GM19099 (cell line): ENCODE measurements at regions not wholly inside any gene's neighbourhood (a gene's known extent, or its start where the extent isn't known, plus 50 kb on each side); places are given as distances from the start of the nearest gene placed in this dataset.

ENCODE experiments used
- POLR2A ChIP-seq: IDR thresholded peaks from 3 replicates; pipeline ENCODE4 v1.6.1; 2011; ENCODE audit warnings: low read depth; ENCODE audit not compliant: insufficient read length; ENCODE audit errors: extremely low read depth

- no peak for TF ChIP-seq POLR2A
Observed at GRCh38 chr6:106035655-106036054, 50.5 kb upstream of the PRDM1 start.

- TF ChIP-seq POLR2A = no peak
Observed at GRCh38 chr6:106033806-106034205, 52.3 kb upstream of the PRDM1 start.

DNA sequence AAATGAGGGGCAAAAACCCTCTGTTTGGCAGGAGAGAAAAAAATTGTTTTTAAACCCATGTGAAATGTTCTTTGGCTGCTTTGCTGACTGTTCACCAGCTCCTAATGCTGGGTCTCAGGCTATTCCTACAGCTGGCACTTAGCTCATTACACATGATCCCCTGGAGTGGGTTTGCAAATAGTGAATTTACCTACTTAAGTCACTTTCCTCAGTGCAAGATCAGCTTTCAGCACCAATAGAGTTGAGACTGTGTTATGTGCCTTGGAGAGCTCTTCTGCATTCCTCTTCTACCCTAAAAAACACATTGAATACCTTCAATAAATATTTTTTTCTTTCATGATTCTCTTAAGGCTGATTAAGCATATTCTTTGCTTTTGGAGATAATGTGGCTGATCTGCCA, 58.4 kb upstream of the PRDM1 start:
- no peak for TF ChIP-seq POLR2A

GRCh38 chr6:106026748-106027715, 59.1 kb upstream of the PRDM1 start:
- TF ChIP-seq POLR2A = no peak

GRCh38 chr6:106025655-106026054, 60.5 kb upstream of the PRDM1 start:
- TF ChIP-seq POLR2A = no peak

DNA sequence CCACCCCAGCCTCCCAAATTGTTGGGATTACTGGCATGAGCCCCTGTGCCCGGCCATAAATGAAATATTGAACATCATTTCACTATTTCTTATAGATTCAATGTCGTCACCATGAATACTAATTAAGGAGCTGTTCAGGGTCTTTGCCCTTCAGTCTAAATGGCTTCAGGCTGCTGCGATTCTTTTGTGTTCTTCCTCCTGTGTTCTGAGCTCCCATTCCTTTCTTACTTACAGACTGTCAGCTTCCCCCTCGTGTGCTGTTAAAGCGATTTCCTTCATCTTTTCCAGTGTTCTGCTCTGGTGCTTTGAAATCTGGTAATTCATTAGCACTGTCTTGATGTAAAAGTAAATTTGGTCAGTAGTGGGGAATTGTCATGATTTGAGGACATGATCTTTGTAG, 63.3 kb upstream of the PRDM1 start:
- no peak for TF ChIP-seq POLR2A

- no peak for TF ChIP-seq POLR2A
Observed at GRCh38 chr6:106017454-106017853, 68.7 kb upstream of the PRDM1 start.

DNA sequence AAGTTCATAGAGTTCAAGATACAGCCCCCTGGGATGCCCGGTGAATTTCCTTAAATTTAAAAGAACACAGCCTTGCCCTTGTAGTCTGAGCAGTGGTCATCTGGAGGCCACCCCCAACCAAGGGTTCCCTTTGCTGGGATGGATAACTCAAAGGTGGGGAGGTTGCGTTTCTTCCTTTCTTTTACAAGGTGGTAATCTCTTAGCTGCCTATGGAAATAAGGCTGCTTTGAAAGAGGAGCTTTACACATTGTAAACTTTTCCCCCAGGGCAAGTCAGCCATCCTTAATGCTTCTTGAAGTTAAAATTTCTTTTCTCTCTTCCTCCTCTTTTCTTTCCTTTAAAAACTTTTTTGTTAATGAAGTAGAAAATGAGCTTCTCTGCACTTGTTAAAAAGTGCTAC, 71.2 kb upstream of the PRDM1 start:
- TF ChIP-seq POLR2A = no peak

DNA sequence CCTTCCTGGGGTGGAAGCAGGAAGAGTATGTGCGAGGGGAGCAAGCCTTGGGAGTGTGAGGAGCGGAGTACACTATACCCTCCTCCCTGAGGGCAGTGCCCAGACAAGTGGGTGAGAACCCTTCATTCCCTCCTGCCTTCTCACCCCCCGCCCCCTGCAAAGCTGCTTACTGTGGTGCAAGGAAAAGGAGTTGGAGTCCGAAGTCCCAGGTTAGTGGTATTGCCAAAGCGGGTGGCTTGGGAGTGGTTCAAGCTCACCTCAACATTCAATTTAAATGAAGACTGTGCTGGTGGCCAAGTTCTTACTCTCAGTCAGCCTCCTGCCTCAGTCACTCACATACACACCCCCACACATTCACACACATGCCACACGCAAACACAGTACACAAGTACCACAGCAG, 74.7 kb upstream of the PRDM1 start:
- no peak for TF ChIP-seq POLR2A

GRCh38 chr6:106005954-106006353, 80.2 kb upstream of the PRDM1 start:
- TF ChIP-seq POLR2A = no peak

DNA sequence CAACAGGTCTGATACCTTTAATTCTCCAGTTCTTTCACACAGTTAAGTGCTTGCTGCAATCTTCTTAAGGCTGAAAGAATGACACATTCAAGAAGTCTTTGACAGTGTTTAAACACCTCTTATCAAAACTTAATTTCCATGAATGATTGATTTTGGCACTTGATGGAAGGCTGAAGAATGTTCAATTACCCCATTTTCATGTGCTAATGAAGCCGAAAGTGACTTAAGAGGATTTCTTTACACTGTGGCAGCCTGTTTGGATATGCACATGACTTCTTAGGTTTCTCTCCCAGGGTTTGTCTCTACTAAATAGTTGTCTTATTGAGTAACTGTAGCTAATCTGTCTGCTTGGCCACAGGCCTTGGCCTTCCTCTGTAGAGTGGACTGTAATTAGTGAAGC, 81.1 kb upstream of the PRDM1 start:
- no peak for TF ChIP-seq POLR2A

DNA sequence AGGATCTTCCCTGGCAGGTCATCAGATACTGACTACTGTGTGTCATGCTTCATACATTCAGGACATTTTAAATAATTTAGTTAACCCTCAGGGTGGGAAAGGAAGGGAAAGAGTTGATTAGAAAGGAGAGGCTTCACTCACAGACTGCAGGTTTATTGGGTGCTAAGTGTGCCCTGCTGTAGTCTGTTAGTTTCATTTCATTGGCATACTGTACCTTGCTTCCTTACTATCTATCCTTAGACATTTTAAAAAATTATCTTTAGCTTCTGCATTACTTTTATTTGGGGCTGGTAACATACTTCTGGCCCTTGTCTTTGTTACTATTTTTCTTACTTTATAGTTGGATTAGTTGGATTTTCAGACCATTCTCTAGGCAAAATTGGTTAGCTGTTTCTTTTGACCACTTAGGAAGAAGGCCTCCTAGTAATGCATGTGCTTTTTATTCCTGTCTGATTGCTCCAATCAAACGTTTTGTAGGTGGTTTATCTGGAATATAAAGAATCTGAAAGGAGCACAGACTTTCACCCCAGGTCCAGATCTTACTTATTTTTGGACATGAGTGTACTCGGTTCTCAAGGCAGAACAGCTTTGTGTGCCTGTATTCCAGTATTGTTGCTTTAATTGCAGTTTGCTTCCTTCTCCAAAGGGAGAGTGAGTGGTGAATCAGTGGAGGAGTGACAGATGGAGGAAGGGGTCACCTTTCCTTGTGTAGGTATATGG, 82.7 kb upstream of the PRDM1 start:
- no peak for TF ChIP-seq POLR2A

DNA sequence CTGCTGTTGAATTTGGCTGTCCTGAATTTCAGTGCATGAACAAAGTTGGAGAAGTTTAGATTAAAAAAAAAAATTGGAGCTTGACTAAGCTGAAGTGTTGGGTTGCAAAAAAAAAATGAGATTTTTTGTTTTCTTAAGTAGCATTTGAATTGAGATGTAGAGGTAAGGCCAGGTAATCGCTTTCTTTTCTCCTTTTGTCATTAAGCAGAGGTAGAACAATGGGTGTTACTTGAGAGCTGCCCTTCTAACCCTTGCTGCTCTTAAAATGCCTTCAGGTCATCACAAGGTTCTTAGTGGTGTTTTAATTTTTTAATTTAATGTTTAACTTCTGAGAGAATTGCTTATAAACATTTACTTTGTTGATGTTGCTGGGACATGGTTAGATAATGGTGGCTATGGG, 84.1 kb upstream of the PRDM1 start:
- no peak for TF ChIP-seq POLR2A

GRCh38 chr6:106000935-106001334, 85.2 kb upstream of the PRDM1 start:
- TF ChIP-seq POLR2A = no peak

DNA sequence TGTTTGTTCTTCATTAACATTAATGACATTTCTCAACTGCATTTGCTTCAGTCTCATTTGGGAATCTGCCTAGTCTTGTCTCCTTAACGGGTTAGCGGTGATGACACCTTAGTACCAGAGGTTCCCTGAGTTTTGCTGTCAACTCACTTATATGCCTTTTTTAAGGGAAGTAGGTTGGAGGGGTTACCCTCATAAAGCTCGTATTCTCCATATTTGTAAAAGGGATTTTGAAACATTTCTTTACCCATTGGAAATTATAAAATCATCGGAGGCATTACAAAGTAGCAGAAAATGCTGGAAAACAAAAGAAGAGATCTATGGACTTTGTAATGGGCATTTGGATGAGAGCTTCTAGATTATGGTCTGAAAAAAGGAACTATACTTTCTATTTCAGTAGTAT, 88.7 kb upstream of the PRDM1 start:
- TF ChIP-seq POLR2A = no peak

GRCh38 chr6:105995391-105995865, 90.7 kb upstream of the PRDM1 start:
- no peak for TF ChIP-seq POLR2A
